C4-2B (cell line): ENCODE measurements at regions not wholly inside any gene's neighbourhood (a gene's known extent, or its start where the extent isn't known, plus 50 kb on each side); places are given as distances from the start of the nearest gene placed in this dataset.

Source experiments
- CTCF ChIP-seq: fragments of 450-650 bp; conservative IDR thresholded peaks from 2 replicates; pipeline ENCODE4 v1.5.1; 2017; ENCODE audit warnings: mild to moderate bottlenecking
- ZFX ChIP-seq: fragments of 450-650 bp; IDR thresholded peaks from 2 replicates; pipeline ENCODE4 v1.6.1; 2017

- TF ChIP-seq CTCF, result no peak
- no peak for TF ChIP-seq ZFX
These were observed 145.1 kb downstream of the NXNL2 start for GRCh38 chr9:88680041-88680440.
